ENCODE measurements at regions not wholly inside any gene's neighbourhood (a gene's known extent, or its start where the extent isn't known, plus 50 kb on each side); places are given as distances from the start of the nearest gene placed in this dataset.

GRCh38 chr5:54854883-54855581, 130.4 kb downstream of the ESM1 start:
- DNase-seq (ENCODE audit: low read depth in 2 of 2), result no peak

DNA sequence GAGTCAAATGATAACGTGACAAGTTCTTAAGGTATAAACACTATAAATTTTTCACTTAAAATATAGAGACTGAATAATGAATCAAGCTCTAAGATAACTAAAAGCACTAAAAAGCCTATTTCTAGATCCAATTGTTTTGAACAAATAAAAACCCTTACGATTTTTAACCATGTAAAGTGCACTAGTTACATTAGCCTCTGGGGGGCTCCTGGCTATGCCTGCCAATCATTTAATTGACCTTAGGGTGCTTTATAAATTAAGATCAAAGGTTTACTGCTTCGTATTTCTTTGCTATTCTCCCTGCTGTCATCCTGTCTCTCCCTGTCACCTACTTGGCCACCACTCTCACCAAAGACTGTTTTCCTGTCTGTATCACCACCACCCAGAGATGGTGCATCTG, 133.4 kb downstream of the ESM1 start:
- no peak for DNase-seq (ENCODE audit: low read depth in 2 of 2)

- DNase-seq (ENCODE audit: low read depth in 2 of 2), result no peak
These were observed 133.9 kb downstream of the ESM1 start for GRCh38 chr5:54851449-54851848.

DNA sequence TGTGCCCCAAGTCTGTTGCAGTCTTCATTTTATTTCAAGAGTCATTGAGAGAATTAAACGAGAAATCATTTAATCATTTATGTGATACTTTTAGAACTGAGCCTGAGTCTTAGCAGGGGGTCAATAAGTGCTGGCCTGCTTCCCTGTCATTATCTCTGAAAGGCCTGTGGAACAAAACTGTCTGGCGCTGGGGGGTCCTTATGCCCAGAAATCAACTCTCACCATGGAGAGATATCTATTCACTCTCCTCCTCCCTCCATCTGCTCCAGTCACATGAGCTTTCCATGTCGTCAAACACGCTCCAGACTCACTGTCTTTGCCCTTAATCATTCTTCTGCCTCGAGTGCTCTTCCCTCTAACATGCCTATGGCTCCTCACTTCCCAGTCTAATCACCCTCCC, 136.8 kb downstream of the ESM1 start:
- DNase-seq (ENCODE audit: low read depth in 2 of 2), result no peak

DNA sequence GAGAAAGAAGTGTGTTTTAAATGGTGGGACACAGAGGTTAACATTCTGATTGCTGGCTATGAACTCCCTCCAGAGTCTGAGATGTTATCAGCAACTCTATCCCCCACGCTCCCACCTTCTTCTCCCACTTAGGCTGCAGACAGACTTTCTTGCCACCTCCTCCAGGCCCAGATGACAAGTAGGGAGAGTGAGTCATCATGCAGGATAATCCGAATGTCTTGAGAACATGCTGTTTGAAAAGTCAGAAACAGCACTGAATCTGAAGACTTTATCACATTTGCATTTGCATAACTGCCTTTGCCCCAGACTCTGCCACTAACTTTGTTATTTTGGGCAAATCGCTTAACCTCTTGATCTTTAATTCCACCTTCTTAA, 139.8 kb downstream of the ESM1 start:
- DNase-seq (ENCODE audit: low read depth in 2 of 2), result no peak

GRCh38 chr5:54844905-54845566, 140.4 kb downstream of the ESM1 start:
- DNase-seq (ENCODE audit: low read depth in 2 of 2), result no peak

GRCh38 chr5:54844266-54844665, 141.1 kb downstream of the ESM1 start:
- DNase-seq (ENCODE audit: low read depth in 2 of 2), result no peak

GRCh38 chr5:54841481-54841880, 143.9 kb downstream of the ESM1 start:
- DNase-seq (ENCODE audit: low read depth in 2 of 2), result no peak

DNA sequence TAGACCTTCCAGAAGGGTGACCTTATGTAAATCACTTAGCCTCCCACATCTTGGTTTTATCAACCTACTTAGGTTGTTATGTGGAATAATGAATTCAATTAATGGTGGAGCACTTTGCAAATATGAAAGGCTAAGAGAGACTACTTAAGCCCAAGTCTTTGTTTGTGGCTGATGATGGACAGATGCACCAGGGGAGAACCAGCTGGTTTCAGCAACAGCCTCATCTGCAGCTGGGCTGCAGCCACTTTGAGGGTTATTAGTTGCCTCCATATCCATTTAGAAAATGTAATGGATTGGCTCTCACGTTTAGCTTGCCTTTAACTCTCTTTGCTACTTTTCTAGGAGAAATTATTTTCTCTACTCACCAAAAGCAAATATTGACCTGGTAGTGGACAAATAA, 146.6 kb downstream of the ESM1 start:
- DNase-seq (ENCODE audit: low read depth in 2 of 2), result no peak

DNA sequence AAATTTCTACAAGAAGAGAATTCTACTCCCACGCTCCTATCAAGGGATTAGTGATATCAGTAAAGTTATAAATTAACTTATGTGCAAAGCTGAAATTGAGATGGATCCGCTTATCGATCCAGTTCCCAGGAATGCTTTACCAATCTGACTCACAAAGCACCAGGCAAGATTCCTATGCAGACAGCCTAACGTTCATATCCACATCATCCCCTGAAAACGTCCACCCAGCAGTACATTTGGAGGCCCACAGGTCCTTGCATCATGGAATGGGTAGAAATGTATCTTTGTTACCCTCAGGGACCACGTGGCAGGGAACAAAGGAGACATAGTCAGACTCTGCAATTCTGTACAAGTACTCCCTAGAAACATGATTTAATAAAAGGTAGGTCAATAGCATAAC, 147.4 kb downstream of the ESM1 start:
- no peak for DNase-seq (ENCODE audit: low read depth in 2 of 2)

DNA sequence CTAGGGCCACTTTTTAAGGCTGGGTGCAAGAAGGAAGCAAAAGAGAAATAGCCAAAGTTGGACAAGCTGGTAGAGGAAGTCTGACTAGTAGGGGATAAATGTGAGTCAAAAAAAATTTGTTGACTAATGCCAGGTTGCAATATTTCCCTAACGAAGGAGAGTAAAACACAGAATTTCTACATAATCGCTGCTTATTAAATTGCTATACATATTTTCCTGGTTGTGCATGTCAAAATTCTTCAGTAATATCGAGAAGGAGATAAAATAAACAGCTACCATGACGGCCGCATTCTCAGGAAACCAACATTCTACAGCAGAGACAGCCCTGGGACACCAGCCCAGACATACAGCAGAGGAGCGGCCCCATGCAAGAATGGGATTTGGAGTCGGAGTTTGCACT, 148.3 kb downstream of the ESM1 start:
- DNase-seq (ENCODE audit: low read depth in 2 of 2), result no peak

DNA sequence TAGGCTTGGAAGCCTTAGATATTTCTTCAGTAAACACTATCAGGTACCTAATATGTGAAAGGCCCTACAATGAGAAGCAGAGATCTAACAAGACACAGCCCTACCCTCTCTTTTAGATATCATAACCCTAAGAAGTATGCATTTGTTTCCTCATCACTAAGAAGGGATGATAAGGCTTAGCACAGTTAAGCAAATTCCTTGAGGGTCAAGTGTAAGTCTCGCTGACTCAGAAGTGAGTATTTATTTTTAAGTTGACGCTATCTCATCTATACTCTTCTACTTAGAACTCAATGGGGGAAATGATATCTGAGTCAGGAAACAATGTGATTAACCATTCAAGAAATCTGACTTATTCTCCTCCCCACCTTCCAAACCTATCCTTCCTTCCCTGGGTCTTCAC, 149.7 kb downstream of the ESM1 start:
- no peak for DNase-seq (ENCODE audit: low read depth in 2 of 2)

- DNase-seq (ENCODE audit: low read depth in 2 of 2), result no peak
These were observed 151.1 kb downstream of the ESM1 start for GRCh38 chr5:54834121-54834842.

DNA sequence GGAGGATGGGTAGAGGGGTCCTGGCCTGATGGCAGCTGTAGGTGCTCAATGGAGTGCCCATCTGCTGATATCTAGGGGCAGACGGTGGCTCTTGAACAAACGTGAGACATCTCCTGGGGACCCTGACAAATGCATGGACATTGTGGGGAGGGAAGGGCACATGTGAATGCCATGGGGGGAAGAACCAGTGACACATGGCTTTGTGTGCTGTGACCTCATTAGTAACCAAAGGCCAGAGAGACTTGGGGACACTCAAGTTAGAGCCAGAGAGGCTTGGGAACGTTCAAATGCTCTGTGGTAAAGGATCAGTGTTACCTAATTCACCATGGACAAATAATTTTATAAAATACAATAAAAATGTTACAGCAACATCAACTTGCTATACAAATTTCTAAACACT, 151.8 kb downstream of the ESM1 start:
- no peak for DNase-seq (ENCODE audit: low read depth in 2 of 2)

DNA sequence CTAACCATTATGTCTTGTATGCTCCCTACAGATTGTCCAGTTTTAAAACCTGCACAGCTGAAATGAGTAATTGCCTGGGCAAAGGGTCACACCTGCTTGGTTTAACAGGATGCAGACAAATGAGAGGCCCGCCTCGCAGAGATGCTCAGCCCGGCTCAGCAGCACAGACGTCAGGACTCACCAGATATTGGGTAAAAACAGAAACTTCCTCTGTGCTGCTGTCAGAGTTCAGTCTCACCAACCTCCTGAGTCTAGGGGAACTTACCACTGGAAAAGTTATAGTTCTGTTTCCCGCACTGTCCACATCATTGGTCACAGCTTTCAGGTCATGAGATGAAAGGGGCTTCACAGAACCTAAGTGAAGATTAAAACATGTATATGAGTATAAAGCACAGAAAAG, 152.5 kb downstream of the ESM1 start:
- DNase-seq (ENCODE audit: low read depth in 2 of 2), result no peak

GRCh38 chr5:54832045-54832444, 153.3 kb downstream of the ESM1 start:
- DNase-seq (ENCODE audit: low read depth in 2 of 2), result no peak

DNA sequence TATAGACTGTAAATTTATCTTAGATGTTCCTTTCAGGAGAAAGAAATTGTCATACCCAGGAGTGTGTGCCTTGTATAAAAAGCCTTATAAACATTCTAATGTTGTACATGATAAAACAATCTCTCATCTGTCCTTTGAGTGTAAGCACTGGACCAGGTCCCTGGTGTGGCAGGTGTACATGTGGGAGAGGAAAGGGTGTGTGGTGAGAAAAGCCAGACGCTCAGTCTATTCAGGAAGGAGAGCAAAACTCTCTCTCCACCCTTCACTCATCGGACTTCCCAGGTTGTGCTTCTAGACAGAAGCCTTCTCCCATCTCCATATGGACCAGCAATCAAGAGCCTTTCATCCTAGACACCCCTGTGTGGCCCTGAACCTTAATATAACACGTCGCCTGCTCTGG, 154.2 kb downstream of the ESM1 start:
- no peak for DNase-seq (ENCODE audit: low read depth in 2 of 2)

DNA sequence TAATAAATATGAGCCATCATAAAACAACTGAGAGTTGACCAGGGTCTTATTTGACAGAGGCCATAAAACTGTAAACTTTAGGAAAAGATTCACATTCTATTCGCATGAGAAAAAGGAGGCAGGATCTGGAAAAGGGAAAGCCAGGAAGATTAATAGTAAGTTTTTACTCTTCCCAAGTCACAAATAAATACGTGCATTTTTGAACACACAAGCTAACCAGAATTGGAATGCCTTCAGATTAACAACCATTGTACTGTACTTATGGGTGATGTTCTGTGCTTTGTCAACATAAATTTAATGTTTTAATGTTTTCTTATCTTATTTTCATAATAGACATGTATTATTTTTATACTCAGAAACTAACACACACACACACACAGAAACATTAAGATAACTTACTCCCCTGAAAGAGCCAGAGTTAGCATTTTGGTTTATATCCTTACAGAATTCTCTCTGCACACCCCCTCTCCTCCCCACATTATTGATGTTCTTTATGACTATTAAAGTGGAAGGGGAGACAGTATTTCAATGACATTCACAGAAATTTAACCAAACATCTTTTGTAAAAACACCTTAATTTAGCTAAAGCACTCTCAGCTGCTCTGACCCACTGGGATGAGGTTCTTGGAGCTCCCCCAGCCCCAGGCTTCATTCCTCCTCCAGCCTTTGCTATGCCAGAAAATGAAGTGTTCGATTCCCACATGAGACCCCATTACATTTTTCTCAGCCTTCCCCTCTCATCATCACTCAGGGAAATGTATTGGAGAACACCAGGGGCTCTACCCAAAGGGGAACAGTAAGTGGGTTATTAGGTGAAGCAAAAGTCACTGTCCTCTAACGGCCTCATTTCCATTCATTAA, 155.5 kb downstream of the ESM1 start:
- DNase-seq (ENCODE audit: low read depth in 2 of 2), result no peak

DNA sequence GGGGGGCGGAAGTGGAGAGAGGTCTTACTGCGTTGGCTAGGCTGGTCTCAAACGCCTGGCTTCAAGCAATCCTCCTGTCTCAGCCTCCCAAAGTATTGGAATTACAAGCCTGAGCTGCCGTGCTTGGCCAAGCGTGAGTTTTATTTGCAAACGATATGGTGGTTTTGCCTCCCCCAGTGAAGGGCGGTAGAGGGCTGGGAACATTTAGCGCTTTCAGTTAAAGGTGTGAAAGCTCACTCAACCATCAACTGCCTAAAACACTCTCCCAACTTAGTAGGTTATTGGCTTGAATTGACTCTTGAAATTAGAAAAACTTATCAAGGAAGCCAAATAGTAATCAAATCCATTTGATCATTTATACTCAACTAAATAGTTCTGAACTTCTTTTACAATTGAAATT, 156.3 kb downstream of the ESM1 start:
- no peak for DNase-seq (ENCODE audit: low read depth in 2 of 2)

GRCh38 chr5:54828151-54828550, 157.2 kb downstream of the ESM1 start:
- no peak for DNase-seq (ENCODE audit: low read depth in 2 of 2)

DNA sequence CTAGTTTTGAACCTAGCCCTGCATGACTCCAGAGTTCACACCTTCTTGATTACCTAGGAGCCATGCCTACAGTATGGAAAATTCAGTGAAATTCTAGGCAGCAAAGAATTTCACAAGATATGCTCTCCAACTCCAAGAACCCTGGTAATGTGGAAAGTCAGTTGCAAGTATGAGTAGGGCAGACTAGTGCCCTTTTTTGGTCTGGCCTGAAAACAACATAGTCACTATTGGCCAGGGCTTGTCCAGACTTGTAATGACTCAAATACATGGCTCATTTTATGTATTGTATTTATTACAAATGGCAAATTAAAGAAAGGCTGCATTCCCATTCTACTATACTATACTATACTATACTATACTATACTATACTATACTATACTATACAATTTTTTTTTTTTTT, 160.4 kb downstream of the ESM1 start:
- no peak for DNase-seq (ENCODE audit: low read depth in 2 of 2)

- DNase-seq (ENCODE audit: low read depth in 2 of 2), result no peak
These were observed 162.4 kb downstream of the ESM1 start for GRCh38 chr5:54823006-54823405.
